GM18505 (cell line): ENCODE measurements at regions not wholly inside any gene's neighbourhood (a gene's known extent, or its start where the extent isn't known, plus 50 kb on each side); places are given as distances from the start of the nearest gene placed in this dataset.

Experiments used
- ATAC-seq: cut with Tn5 transposase; IDR thresholded peaks from one replicate; pipeline ENCODE4 v1.9.1; 2021; ENCODE audit not compliant: unreplicated experiment
- POLR2A ChIP-seq: IDR thresholded peaks from 4 replicates; pipeline ENCODE4 v1.6.1; 2011; ENCODE audit warnings: borderline replicate concordance; ENCODE audit not compliant: insufficient read depth, insufficient read length; ENCODE audit errors: extremely low read depth

GRCh38 chr20:50250679-50251382 is 60.2 kb downstream of the CEBPB start:
- ATAC-seq = no peak
- no peak for TF ChIP-seq POLR2A

DNA sequence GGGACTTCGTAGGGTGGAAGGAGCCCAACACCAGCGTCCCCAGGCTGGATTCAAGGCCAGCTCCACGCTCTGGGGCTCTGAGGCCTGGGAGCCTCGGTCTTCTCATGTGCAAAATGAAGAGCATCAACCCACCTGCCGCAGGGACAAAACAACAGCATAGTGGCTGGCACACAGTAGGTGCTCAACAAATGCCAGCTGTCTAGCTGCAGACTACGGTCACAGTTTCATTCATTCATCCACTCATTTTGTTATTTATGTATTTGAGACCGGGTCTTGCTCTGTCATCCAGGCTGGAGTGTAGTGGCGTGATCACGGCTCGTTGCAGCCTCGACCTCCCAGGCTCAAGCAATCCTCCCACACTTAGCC is 60.7 kb downstream of the CEBPB start:
- no peak for ATAC-seq
- no peak for TF ChIP-seq POLR2A

GRCh38 chr20:50251992-50252511 is 61.4 kb downstream of the CEBPB start:
- TF ChIP-seq POLR2A = no peak
- no peak for ATAC-seq

DNA sequence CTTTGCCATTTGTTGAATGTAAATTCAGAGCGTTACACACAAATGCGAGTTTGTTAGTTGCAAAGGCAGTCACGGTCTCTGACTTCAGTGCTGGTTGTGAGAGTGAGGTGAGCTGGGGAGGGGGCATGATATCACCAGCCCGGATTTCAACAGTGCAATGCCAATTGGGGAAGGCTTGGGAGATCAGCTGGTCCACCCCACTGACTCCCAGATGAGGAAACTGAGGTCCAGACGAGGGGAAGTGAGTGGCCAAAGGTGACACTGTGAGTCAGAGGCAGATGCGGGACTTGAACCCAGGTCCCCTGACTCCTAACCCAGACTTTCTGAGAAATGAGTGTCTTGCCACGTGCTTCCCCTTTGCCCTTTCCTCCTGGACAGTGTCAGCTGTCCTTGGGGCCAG is 62.1 kb downstream of the CEBPB start:
- ATAC-seq = no peak

GRCh38 chr20:50253101-50253500 is 62.5 kb downstream of the CEBPB start:
- ATAC-seq = no peak
- TF ChIP-seq POLR2A = no peak

More for the DNA sequence above, 62.1 kb downstream of the CEBPB start:
- TF ChIP-seq POLR2A = no peak

GRCh38 chr20:50254466-50255079 is 63.9 kb downstream of the CEBPB start:
- ATAC-seq = no peak
- TF ChIP-seq POLR2A = no peak

- ATAC-seq = no peak
- TF ChIP-seq POLR2A = no peak
These were observed 65.9 kb downstream of the CEBPB start for GRCh38 chr20:50256577-50256976.

GRCh38 chr20:50257860-50258259 is 67.2 kb downstream of the CEBPB start:
- ATAC-seq = no peak
- TF ChIP-seq POLR2A = no peak

DNA sequence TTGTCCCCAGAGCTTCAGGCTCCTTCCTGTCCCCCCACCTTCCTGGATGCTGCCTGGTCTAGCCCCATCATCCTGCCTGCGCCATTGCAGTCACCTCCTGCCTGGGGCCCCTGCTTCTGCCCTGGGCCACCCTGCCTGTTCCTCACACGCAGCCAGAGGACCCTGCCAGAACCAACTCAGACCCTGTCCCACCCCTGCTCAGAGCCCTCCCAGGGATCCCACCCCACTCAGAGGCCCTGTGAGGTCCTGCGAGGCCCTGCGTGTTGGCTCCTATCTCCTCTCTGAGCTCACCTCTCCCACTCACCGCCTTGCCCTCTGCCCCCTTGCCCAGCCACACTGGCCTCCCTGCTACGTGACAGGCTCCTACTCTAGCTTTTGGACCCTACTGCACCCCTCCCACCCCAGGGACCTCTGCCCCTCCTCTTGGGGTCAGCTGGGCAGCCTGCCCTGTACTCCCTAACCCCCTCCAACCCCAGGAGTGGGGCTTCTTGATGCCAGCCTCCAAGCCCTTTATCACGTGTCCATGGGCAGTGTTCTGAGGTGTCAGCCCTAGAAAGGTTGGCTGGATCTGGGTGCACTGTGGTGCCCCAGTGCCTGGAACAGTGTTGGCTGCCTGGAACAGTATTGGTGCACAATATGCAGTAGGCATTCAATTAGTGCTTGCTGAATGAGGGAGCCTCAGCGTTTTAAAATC is 68.3 kb downstream of the CEBPB start:
- ATAC-seq = no peak

GRCh38 chr20:50259705-50260478 is 69.3 kb downstream of the CEBPB start:
- ATAC-seq = no peak
- no peak for TF ChIP-seq POLR2A

More for the DNA sequence above, 68.3 kb downstream of the CEBPB start:
- TF ChIP-seq POLR2A = no peak

GRCh38 chr20:50260479-50261221 is 70.0 kb downstream of the CEBPB start:
- ATAC-seq = no peak
- no peak for TF ChIP-seq POLR2A

- no peak for ATAC-seq
- TF ChIP-seq POLR2A = no peak
These were observed 71.0 kb downstream of the CEBPB start for GRCh38 chr20:50261471-50262212.
